GM18499 (cell line): ENCODE measurements at regions not wholly inside any gene's neighbourhood (a gene's known extent, or its start where the extent isn't known, plus 50 kb on each side); places are given as distances from the start of the nearest gene placed in this dataset.
"Not testable (repeated sequence)": the region's sequence is repeated elsewhere in the genome, so short reads cannot be mapped to it uniquely, and the experiment has no call there.

Source experiments
- ATAC-seq: cut with Tn5 transposase; IDR thresholded peaks from one replicate; pipeline ENCODE4 v1.9.1; 2021; ENCODE audit warnings: moderate number of reproducible peaks; ENCODE audit not compliant: insufficient read depth, unreplicated experiment

DNA sequence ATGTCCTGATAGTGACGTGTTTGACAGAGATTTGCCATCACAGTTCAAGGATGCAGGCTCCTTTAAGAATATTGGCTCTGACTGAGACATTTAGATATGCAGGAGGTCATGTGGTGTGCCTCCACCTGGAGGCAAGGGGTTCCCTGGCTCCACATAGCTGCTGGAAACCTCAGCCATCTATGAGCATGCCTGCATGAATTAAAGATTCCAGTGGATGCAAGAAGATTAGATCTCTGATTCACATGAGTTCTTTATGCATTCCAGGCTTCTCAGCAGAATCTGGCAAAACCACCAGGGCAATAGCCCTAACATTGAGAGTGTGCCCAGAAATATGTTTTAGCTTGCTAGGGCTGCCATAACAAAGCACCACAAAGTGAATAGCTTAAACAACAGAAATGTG, 298.5 kb upstream of the AADAT start:
- no peak for ATAC-seq

DNA sequence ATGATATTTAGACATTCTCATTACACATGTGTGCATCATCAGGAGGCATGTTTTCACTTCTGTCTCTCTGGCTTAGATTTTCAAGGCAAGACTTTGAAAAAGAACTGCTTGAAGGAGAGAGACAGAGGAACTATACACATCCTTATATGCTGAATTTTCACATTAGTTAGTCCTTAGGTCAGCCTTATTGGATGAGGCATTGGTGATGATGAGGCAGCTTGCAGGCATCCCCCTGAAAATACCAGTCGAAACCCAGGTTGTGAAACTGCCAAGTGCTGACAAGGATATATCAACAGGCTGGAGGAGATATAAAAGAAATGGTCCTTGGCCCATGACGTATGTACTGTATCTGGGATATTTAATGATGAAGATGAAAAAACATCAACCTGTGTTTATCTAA, 297.2 kb upstream of the AADAT start:
- no peak for ATAC-seq

DNA sequence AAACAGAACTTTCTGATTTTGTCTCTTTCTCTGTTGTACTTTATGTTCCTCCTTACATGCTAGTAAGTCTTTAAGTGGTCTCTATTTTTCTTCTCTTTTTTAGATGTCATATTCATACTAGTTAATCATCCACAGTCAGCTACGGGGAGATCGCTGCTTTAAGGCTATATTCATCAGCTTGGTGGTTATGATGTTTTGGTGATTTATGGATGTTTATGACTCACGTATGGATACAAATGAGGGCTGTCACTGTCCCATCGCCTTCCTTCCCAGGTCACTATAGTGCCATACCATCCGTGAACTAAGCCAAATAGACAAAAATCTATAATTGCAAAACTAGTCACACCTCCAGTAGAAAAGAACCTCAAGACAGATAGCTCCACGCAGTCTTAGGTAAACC, 296.8 kb upstream of the AADAT start:
- no peak for ATAC-seq

- ATAC-seq = peak; percentile 100
These were observed 285.0 kb upstream of the AADAT start for GRCh38 chr4:170374770-170375169.

DNA sequence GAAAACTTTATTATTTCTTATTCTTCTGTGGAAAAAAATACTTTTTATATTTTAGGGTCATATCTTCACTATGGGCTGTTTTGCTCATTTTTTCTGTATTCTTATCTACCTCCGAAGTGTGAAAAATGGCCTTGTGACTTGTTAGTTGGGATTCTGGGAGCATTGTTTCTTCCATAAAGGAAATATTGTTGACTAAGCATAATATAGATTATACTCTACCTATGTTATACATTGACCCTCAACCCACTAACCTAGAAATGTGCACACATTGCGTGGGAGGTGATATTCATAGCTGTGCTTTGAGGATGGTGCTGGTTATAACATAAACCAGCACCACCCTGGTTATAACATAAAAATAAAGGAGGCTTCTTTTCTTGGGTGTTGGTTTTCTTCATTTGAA, 259.2 kb upstream of the AADAT start:
- no peak for ATAC-seq

DNA sequence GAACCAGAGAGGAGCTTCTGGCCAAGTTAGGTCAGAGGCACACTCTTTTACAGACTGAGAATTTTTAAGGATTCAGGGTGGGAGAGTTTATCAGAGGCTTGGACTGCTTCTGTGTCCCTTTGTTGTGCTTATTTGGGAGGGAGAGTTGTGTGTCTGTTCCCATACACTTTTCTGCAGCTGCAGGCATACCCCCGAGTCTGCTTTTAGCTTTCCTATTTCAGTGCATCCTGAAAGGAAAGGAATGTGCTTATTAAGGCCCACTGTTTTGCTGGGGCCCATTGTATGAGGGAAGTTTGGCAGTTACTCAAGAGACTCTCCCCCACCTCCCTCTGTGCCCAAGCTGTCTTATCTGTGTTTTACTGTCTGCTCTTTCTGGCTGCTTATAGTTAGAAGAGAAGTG, 257.4 kb upstream of the AADAT start:
- ATAC-seq = not testable (repeated sequence)

GRCh38 chr4:170339522-170339921, 249.8 kb upstream of the AADAT start:
- no peak for ATAC-seq

DNA sequence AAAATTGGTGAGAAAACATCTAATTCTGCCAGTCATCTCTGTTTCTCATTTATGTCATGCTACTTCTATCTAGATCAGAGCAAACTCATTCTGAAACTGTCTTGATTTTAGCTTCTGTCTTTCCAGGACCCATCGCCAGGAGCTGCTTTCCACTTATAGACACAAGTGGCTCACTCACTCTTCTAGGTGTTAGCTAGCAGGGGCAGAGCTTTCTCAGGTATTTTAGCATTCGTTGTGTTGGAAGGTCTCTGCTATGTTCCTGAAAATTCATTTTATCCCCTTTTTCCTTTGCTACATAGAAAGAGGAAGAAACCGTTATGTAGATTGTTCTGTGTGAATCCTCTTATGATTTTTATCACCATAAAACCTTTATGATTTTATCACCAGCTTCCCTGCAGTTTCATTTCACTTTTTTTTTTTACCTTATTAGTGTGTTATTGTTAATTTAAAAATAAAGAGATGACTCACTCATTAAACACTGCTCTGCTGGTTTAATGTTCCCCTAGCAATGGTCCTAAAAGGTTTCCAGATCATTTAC, 246.6 kb upstream of the AADAT start:
- ATAC-seq = peak; percentile 93

DNA sequence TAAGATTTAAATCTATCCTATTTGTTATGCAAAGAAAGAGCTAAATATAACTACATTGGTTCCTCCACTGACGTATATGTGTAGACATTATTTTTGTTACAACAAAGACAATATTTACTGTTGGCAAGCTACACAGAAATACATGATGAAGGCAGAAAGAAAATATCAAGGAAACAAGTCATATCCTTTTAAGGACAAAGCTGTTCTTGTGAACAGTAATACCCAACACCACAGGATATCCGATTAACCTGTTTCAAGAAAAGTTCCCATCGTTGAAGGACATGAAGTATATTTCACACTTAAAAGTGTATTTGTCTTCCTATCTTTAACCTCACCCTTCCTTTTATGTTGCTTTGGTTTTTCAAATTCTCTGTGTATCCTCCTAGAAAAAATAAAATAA, 235.8 kb upstream of the AADAT start:
- peak; percentile 51 for ATAC-seq

GRCh38 chr4:170323623-170324022, 233.9 kb upstream of the AADAT start:
- no peak for ATAC-seq

- ATAC-seq = no peak
These were observed 217.4 kb upstream of the AADAT start for GRCh38 chr4:170307182-170307581.

- ATAC-seq = no peak
These were observed 216.5 kb upstream of the AADAT start for GRCh38 chr4:170306208-170306607.

DNA sequence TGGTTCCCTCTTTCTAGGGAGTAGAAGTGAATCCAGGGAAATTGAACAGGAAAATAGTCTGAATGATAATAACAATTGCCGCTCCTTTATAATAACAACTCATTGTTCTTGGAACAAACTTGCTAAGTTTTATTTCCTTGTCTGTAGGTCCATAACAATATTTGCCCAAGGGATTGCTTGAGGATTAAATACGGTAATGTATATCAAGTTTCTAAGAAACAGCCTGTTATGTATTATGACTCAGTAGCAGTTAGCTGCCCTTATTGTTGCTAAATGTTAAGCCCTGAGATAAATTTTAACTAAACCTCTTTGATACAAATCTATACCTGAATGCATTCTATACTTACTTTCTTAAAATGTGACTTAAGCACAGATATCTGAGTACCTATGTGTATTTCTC, 215.9 kb upstream of the AADAT start:
- no peak for ATAC-seq

DNA sequence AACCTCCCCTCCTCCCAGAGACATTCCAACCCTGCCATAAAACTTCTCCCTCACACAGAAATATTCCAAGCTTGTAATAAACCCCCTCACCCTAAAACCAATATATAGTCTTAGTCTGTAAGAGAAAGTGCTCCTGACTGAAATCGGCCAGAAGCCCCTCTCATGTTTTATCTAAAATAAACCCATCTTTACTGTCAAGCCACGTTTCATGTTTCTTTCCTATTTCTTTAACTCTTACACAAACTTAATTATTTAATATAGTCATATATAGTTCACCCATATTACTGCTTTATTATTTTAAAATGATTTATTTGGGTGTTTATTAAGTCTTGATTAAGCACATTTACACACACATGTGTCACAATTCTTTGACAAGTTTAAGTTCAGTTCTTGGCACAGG, 191.3 kb upstream of the AADAT start:
- ATAC-seq = no peak

GRCh38 chr4:170278460-170278859, 188.7 kb upstream of the AADAT start:
- ATAC-seq = no peak

GRCh38 chr4:170274616-170275015, 184.9 kb upstream of the AADAT start:
- ATAC-seq = no peak

GRCh38 chr4:170272959-170273358, 183.2 kb upstream of the AADAT start:
- no peak for ATAC-seq

GRCh38 chr4:170271723-170272122, 182.0 kb upstream of the AADAT start:
- ATAC-seq = no peak

DNA sequence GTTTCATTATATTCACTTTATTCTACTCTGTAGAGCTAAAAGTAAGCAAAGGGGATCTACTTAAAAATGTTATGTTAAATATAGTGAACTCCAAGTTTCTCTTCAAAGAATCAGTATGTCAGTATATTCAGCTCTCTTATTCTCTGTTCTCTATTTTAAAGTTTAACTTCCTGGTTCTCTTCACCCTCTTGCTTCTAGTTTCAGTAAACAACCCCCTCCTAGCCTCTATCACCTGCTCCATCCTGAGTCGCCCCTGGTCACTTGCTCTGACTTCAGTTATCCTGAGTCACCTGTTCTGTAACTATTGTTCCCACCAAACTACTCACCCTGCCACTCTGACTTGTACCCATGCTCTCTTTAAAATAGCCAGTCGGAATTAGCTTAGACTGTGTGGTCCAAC, 180.9 kb upstream of the AADAT start:
- no peak for ATAC-seq

- ATAC-seq = no peak
These were observed 180.2 kb upstream of the AADAT start for GRCh38 chr4:170269950-170270349.

GRCh38 chr4:170259631-170260153, 169.9 kb upstream of the AADAT start:
- peak; percentile 98 for ATAC-seq

- no peak for ATAC-seq
These were observed 167.1 kb upstream of the AADAT start for GRCh38 chr4:170256807-170257206.

DNA sequence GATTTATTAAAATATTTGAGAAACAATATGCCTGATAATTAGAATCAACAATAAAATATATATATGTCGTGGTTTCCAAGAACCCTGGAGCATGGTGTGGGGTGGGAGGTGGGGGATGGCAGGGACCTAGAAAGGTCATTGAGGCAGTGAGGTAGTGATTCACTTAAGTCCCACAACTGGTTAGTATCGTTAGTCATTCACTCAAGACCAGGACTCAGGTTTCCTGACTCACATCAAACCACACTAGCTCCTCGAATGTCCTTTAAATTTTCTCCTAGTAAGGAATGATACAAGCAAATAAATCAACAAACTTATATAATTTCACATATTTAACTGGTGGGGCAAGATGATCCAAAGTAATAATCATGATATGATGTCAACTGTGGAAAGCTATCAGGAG, 158.8 kb upstream of the AADAT start:
- ATAC-seq = no peak
